Colon (tissue), 2 donors: ENCODE measurements at regions not wholly inside any gene's neighbourhood (a gene's known extent, or its start where the extent isn't known, plus 50 kb on each side); places are given as distances from the start of the nearest gene placed in this dataset.
A peak's percentile ranks its signal among the peaks of the same experiment; 100 is the strongest.

ENCODE experiments used
- FAIRE-seq: peaks from 2 replicates; lab custom pipeline; 2012; peaks lifted over from hg19 to GRCh38; lab: Jason Lieb, UNC
- donor health status: control.
- donor health status: control.

DNA sequence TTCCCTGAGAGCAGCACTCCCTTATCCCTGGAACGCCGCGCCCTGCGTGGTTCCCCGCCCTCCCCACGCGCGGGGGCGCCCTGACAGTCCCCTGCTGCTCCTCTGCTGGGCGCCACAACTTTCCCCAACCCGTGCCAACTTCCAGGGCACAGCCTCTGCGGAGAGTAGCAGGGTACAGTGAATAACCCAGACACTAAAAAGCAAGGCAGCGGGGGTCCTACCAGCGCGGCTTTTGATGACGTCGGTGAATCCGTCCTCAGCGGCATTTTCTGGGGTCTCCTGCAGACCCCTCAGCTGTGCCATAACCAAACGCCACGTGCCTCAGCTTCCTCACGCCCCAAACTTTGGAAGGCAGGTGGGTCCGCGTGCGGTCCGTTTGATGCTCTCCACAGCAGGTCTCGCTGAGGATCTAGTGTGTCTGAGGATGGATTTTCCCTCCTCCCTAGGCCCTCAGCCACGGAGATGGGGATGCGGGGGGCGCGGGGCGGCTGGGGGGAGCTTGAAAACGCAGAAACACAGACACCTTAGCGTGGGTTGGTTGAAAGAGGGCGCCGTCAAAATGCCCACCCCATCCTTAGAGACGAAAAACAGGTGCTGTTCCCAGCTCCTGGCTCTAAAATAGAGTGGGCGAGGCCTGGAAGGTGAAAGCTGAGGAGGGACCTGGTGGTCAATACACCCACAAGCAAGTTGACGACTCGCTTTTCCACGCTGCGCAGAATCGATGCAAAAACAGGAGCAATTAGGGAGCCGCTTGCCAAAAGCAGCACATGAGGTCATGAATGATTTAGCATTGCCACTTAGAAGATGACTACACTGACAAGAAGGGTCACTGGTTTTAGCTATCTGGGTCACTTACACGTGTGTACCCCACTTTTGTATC lies 405.6 kb downstream of the FAM47A start:
- FAIRE-seq = no peak

DNA sequence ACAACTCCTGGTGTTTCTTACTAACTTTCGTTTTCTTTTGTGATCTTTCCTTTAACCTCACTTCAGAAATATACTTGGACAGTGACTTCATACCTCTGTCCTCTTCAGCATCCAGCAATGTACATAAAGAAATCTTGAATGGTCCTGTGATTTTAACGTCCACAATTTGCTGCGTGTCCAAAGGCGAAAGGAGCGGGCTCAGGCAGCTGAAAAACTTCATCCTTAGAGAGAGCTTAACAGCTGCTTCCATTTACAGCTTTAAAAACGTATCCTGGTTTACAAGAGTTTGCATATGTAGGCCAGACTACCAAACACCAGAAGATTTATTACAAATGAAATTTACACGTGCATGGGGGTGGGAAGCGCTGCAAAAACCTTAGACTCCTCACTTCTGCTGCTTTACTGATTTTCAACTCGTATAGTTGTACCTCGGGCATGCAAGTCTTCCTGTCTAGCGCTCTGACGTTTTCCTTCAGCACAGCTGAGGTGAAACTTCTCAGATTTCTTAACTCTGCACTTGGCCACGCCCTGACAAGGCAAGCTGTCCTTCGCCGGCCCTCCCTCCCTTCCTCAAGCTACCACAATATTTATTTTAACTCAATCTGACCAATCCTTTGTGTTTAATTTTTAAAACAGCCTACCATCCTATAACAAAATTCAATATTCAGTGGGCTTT lies 406.4 kb downstream of the FAM47A start:
- no peak for FAIRE-seq

DNA sequence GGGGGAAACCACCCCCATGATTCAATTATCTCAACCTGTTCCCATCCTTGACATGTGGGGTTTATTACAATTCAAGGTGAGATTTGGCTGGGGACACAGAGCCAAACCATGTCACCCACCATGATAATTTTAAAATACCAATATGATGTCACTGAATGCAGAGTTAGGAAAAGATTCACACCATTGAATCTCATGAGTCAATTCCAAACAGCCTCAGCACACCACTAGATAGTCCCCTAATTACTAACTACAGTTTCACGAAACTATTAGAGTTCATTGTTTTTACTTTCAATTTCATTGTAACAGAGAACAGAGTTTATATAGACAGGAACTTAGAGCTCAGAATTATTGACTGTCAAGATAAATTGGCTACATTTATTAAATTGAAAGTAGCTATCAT lies 410.2 kb downstream of the FAM47A start:
- FAIRE-seq = peak; percentile 49

DNA sequence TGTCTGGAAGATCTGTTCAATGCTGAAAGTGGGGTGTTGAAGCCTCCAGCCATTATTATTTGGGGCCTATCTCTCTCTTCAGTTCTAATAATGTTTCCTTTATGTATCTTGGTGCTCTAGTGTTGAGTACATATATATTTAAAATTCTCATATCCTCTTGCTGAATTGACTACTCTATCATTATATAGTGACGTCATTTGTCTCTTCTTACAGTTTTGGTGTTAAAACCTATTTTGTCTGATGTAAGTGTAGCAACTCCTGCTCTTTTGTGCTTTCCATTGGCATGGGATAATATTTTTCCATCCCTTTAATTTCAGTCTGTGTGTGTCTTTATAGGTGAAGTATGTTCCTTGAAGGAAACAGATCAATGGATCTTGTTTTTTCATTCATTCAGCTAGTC lies 446.0 kb downstream of the FAM47A start:
- FAIRE-seq = no peak
